Upper lobe of left lung (tissue), 6 donors: ENCODE measurements at regions not wholly inside any gene's neighbourhood (a gene's known extent, or its start where the extent isn't known, plus 50 kb on each side); places are given as distances from the start of the nearest gene placed in this dataset.

ENCODE experiments used
- ATAC-seq, 2 donors: fragments of 200-7000 bp; cut with Tn5 transposase; one replicate each; pipeline ENCODE4 v1.9.1; 2022; ENCODE audit warnings: mild to moderate bottlenecking in 2 of 2, moderate library complexity in 2 of 2; ENCODE audit not compliant: low FRiP score in 2 of 2
- DNase-seq, 2 donors: peaks; one replicate each; pipeline ENCODE4 v3.0.0-alpha.2; 2019 to 2020
- H3K27ac ChIP-seq, 4 donors: fragments of 200-600 bp; sonication (generic); one replicate each; pipeline ENCODE4 v1.5.1; 2016 to 2019
- H3K27me3 ChIP-seq, 4 donors: fragments of 200-600 bp; sonication (generic); one replicate each; pipeline ENCODE4 v1.5.1; 2017 to 2019
- H3K36me3 ChIP-seq, 4 donors: fragments of 200-600 bp; sonication (generic); one replicate each; pipeline ENCODE4 v1.5.1; 2016 to 2019
- H3K4me1 ChIP-seq, 4 donors: fragments of 200-600 bp; sonication (generic); one replicate each; pipeline ENCODE4 v1.5.1; 2018 to 2019
- H3K4me3 ChIP-seq, 4 donors: fragments of 200-600 bp; sonication (generic); one replicate each; pipeline ENCODE4 v1.5.1; 2017 to 2019; ENCODE audit warnings: mild to moderate bottlenecking in 2 of 4, moderate library complexity in 1 of 4
- H3K9me3 ChIP-seq, 4 donors: fragments of 200-600 bp; sonication (generic); one replicate each; pipeline ENCODE4 v1.5.1; 2018 to 2019
- EP300 ChIP-seq, 4 donors: sonication (generic); formaldehyde crosslinking; IDR thresholded peaks; one replicate each; pipeline ENCODE4 v1.5.1; 2017; ENCODE audit warnings: antibody characterized with exemption in 4 of 4, control low read depth in 2 of 4
- POLR2A ChIP-seq, 4 donors: fragments of 450-650 bp; IDR thresholded peaks; one replicate each; pipeline ENCODE4 v1.5.1; 2016 to 2017; ENCODE audit warnings: antibody characterized with exemption in 4 of 4, mild to moderate bottlenecking in 2 of 4
- POLR2AphosphoS5 ChIP-seq, 2 donors: sonication (generic); formaldehyde crosslinking; IDR thresholded peaks; one replicate each; pipeline ENCODE4 v1.5.1; 2017; ENCODE audit warnings: antibody characterized with exemption in 2 of 2
- WGBS, 2 donors: methylation state at CpG; one replicate each; pipeline ENCODE4 v1.1.5; 2017 to 2018; 5-methylcytosine and 5-hydroxymethylcytosine counted together
- small RNA-seq, 4 donors: library from RNA; depleted of rRNA; stranded (forward); fragments of <200 nt; gene quantifications; one replicate each; pipeline ENCODE3, GENCODE V24; 2016
- TF ChIP-seq, protein P1 (sequence below), 6 experiments: fragments of 450-650 bp in 4 of 6; fragments of 200-600 bp in 2 of 6; sonication (generic) in 2 of 6; IDR thresholded peaks; one replicate each; pipeline ENCODE4 v1.5.1; 2016 to 2019; ENCODE audit warnings: antibody characterized with exemption in 6 of 6
- donor health status: DM: no; HTN: no; CAD: no; lungs with moderate emphysema.
- donor health status: DM: no; HTN: yes; CAD: no; lungs with severe emphysema.

- DNase-seq (no peak), ATAC-seq (no peak)
- no peak overlapping the region for H3K27ac ChIP-seq
- H3K4me1 ChIP-seq = no peaks in the 10 kb centered on the region
- no peaks in the 10 kb centered on the region for H3K9me3 ChIP-seq
- TF ChIP-seq EP300 (IDR thresholded peaks at IDR 0.05) (no peak), POLR2A (IDR thresholded peaks at IDR 0.05) (no peak), POLR2AphosphoS5 (IDR thresholded peaks at IDR 0.05) (no peak)
- TF ChIP-seq, protein P1, sequence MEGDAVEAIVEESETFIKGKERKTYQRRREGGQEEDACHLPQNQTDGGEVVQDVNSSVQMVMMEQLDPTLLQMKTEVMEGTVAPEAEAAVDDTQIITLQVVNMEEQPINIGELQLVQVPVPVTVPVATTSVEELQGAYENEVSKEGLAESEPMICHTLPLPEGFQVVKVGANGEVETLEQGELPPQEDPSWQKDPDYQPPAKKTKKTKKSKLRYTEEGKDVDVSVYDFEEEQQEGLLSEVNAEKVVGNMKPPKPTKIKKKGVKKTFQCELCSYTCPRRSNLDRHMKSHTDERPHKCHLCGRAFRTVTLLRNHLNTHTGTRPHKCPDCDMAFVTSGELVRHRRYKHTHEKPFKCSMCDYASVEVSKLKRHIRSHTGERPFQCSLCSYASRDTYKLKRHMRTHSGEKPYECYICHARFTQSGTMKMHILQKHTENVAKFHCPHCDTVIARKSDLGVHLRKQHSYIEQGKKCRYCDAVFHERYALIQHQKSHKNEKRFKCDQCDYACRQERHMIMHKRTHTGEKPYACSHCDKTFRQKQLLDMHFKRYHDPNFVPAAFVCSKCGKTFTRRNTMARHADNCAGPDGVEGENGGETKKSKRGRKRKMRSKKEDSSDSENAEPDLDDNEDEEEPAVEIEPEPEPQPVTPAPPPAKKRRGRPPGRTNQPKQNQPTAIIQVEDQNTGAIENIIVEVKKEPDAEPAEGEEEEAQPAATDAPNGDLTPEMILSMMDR (IDR thresholded peaks at IDR 0.05) = no peak
- H3K36me3 ChIP-seq = no peaks in the 10 kb centered on the region
- 32 to 37% methylated on average over 5 of the region's 5 CpGs for WGBS, 2 donors
- no peak overlapping the region for H3K4me3 ChIP-seq
- H3K27me3 ChIP-seq = no peaks in the 10 kb centered on the region
These were observed 66.8 kb upstream of the SMC2 start for GRCh38 chr9:104027295-104027694.

- H3K36me3 ChIP-seq = no peaks in the 10 kb centered on the region
- no peak for ATAC-seq
- 83 to 94% methylated on average over 4 of the region's 4 CpGs for WGBS, 2 donors
- H3K27me3 ChIP-seq = no peaks in the 10 kb centered on the region
- no peaks in the 10 kb centered on the region for H3K9me3 ChIP-seq
- no peaks in the 10 kb centered on the region for H3K4me1 ChIP-seq
- H3K4me3 ChIP-seq = no peak overlapping the region
- no peak overlapping the region for H3K27ac ChIP-seq
- no peak for TF ChIP-seq POLR2A (IDR thresholded peaks at IDR 0.05)
- TF ChIP-seq POLR2AphosphoS5 (IDR thresholded peaks at IDR 0.05) = no peak
- TF ChIP-seq EP300 (IDR thresholded peaks at IDR 0.05) = no peak
- TF ChIP-seq, protein P1 (IDR thresholded peaks at IDR 0.05) = no peak
- no peak for DNase-seq
These were observed 65.3 kb upstream of the SMC2 start for GRCh38 chr9:104028827-104029226.

Small RNA genes lying in the stretch of these regions (small RNA-seq; reads per million reads assigned to genes)
- 0 reads per million in 4 donors for gene RNA5SP291
